Ovary (tissue), 7 donors: ENCODE measurements at regions not wholly inside any gene's neighbourhood (a gene's known extent, or its start where the extent isn't known, plus 50 kb on each side); places are given as distances from the start of the nearest gene placed in this dataset.

Experiments
- DNase-seq, 5 donors: peaks; one replicate each; pipeline ENCODE4 v3.0.0-alpha.2; 2019 to 2020
- H3K27ac ChIP-seq, 2 donors: fragments of 200-600 bp; one replicate each; pipeline versions ENCODE4 v1.5.1 to v1.8.0; 2019 to 2022
- H3K27me3 ChIP-seq: fragments of 200-600 bp; one replicate; pipeline ENCODE4 v1.8.0; 2022
- H3K36me3 ChIP-seq: fragments of 200-600 bp; sonication (generic); one replicate; pipeline ENCODE4 v1.5.1; 2019
- H3K4me1 ChIP-seq: one replicate; pipeline ENCODE4 v1.8.1; 2013; ENCODE audit warnings: mild to moderate bottlenecking, moderate library complexity; ENCODE audit not compliant: insufficient read depth
- H3K4me3 ChIP-seq: fragments of 200-600 bp; sonication (generic); one replicate; pipeline ENCODE4 v1.5.1; 2017
- H3K9me3 ChIP-seq, 2 donors: fragments of 200-600 bp in 1 of 2; sonication (generic) in 1 of 2; one replicate each; pipeline versions ENCODE4 v1.5.1 to v1.8.1; 2013 to 2019; ENCODE audit warnings: mild to moderate bottlenecking in 1 of 2, moderate library complexity in 1 of 2
- CTCF ChIP-seq, 3 donors: fragments of 450-650 bp in 2 of 3; fragments of 200-600 bp in 1 of 3; IDR thresholded peaks; one replicate each; pipeline versions ENCODE4 v1.5.1 to v1.8.0; 2016 to 2022; ENCODE audit warnings: antibody characterized with exemption in 3 of 3, mild to moderate bottlenecking in 1 of 3
- EP300 ChIP-seq: sonication (generic); formaldehyde crosslinking; IDR thresholded peaks from one replicate; pipeline ENCODE4 v1.6.1; 2017; ENCODE audit warnings: antibody characterized with exemption
- POLR2A ChIP-seq: fragments of 450-650 bp; IDR thresholded peaks from one replicate; pipeline ENCODE4 v1.6.1; 2017; ENCODE audit warnings: antibody characterized with exemption, mild to moderate bottlenecking, moderate library complexity
- WGBS, 3 donors: extraction: QIAGEN DNeasy Blood & Tissue Kit in 1 of 3; methylation state at CpG; one replicate each; pipeline versions ENCODE4 v1.1.5 to v1.1.7; 2013 to 2017; 5-methylcytosine and 5-hydroxymethylcytosine counted together
- intact Hi-C, 4 donors: fragments of 100-400 bp; cut with DNase I; formaldehyde crosslinking; loops; one replicate each; pipeline versions ENCODE4 v1.11.0 to v1.15.1; 2022 to 2023
- donor health status: DM: no; HTN: no; CAD: no; lungs with moderate emphysema.
- donor health status: DM: no; HTN: no; CAD: no.
- donor health status: Bipolar disorder and iron deficiency.
- donor health status: DM: no; HTN: no; CAD: no.
- donor health status: DM: yes; HTN: yes; CAD: no.

- WGBS, 3 donors, result 69 to 80% (median 79%) methylated on average over 4 of the region's 4 CpGs
- TF ChIP-seq POLR2A (no peak), CTCF (IDR thresholded peaks at IDR 0.05) (no peak), EP300 (no peak)
- Histone ChIP-seq H3K9me3 (no peaks in the 10 kb centered on the region), H3K4me1 (no peaks in the 10 kb centered on the region), H3K27ac (no peak overlapping the region), H3K27me3 (no peaks in the 10 kb centered on the region), H3K36me3 (no peaks in the 10 kb centered on the region), H3K4me3 (no peak overlapping the region)
- DNase-seq, result no peak
- intact Hi-C loops, result no loop called here
Observed at GRCh38 chr6:115241373-115241772, 819.3 kb downstream of the FRK start.

DNA sequence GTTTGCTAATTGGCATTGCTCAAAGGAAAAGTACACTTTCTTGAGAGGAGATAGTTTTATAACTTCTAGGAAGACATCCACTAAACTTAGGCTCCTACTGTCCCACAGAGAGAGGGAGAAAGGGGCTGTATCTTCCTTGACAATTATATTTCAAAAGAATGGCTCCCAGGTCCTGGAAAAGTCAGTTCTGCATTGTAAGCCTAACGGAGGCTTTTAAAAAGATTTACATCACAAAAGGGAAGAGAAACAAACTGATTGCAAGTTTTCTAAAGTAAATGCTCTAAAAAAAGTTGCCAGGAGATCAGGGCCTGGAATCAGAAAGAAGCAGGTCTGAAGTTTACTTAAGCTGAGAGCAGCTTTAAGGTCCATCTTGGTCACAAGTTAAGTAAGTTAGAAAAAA lies 839.5 kb downstream of the FRK start:
- Histone ChIP-seq H3K36me3 (no peaks in the 10 kb centered on the region), H3K4me3 (no peak overlapping the region), H3K27me3 (no peaks in the 10 kb centered on the region), H3K4me1 (no peaks in the 10 kb centered on the region), H3K9me3 (no peaks in the 10 kb centered on the region), H3K27ac (no peak overlapping the region)
- DNase-seq, result no peak
- 46 to 57% (median 50%) methylated on average over 1 of the region's 1 CpG for WGBS, 3 donors
- intact Hi-C loops, result no loop called here
- no peak for TF ChIP-seq POLR2A
- TF ChIP-seq EP300, result no peak
- TF ChIP-seq CTCF (IDR thresholded peaks at IDR 0.05), result no peak

GRCh38 chr6:115220551-115221159 lies 840.0 kb downstream of the FRK start:
- intact Hi-C loops, result no loop called here
- no peak for DNase-seq
- TF ChIP-seq CTCF (IDR thresholded peaks at IDR 0.05), result no peak
- TF ChIP-seq EP300, result no peak
- TF ChIP-seq POLR2A, result no peak
- no peaks in the 10 kb centered on the region for H3K27me3 ChIP-seq
- H3K4me3 ChIP-seq, result no peak overlapping the region
- H3K9me3 ChIP-seq, result no peaks in the 10 kb centered on the region
- H3K4me1 ChIP-seq, result no peaks in the 10 kb centered on the region
- H3K27ac ChIP-seq, result no peak overlapping the region
- no peaks in the 10 kb centered on the region for H3K36me3 ChIP-seq

GRCh38 chr6:115219645-115220044 lies 841.0 kb downstream of the FRK start:
- Histone ChIP-seq H3K27me3 (no peaks in the 10 kb centered on the region), H3K4me1 (no peaks in the 10 kb centered on the region), H3K9me3 (no peaks in the 10 kb centered on the region), H3K4me3 (no peak overlapping the region), H3K27ac (no peak overlapping the region), H3K36me3 (no peaks in the 10 kb centered on the region)
- TF ChIP-seq CTCF (IDR thresholded peaks at IDR 0.05), result no peak
- TF ChIP-seq POLR2A, result no peak
- no peak for TF ChIP-seq EP300
- intact Hi-C loops, result loop anchor here in 1 of 4 donors (1.0 kb wide), 1 partner anchor 9 kb away; no protein-coding TSS in a partner anchor
- no peak for DNase-seq
